DOHH2 (cell line): ENCODE measurements at regions not wholly inside any gene's neighbourhood (a gene's known extent, or its start where the extent isn't known, plus 50 kb on each side); places are given as distances from the start of the nearest gene placed in this dataset.
"Not testable (repeated sequence)": the region's sequence is repeated elsewhere in the genome, so short reads cannot be mapped to it uniquely, and the experiment has no call there.

Experiments
- CTCF ChIP-seq: fragments of 200-600 bp; sonication (generic); IDR thresholded peaks from one replicate; pipeline ENCODE4 v1.5.1; 2014; ENCODE audit warnings: antibody characterized with exemption, mild to moderate bottlenecking, low read depth, low read length; ENCODE audit not compliant: poor library complexity, severe bottlenecking
- EZH2phosphoT487 ChIP-seq: fragments of 200-600 bp; sonication (generic); IDR thresholded peaks from 2 replicates; pipeline ENCODE4 v1.6.1; 2017; ENCODE audit warnings: borderline replicate concordance, mild to moderate bottlenecking, antibody characterized with exemption, low read length, moderate library complexity, mixed read lengths

GRCh38 chrY:7342732-7343131, 431.2 kb upstream of the AMELY start:
- not testable (repeated sequence) for TF ChIP-seq CTCF, EZH2phosphoT487
